GM08714 (cell line): ENCODE measurements at regions not wholly inside any gene's neighbourhood (a gene's known extent, or its start where the extent isn't known, plus 50 kb on each side); places are given as distances from the start of the nearest gene placed in this dataset.
"Not testable (repeated sequence)": the region's sequence is repeated elsewhere in the genome, so short reads cannot be mapped to it uniquely, and the experiment has no call there.

Experiments used
- H3K4me3 ChIP-seq: fragments of 200-500 bp; sonication (Bioruptor generic); 2 replicates; pipeline ENCODE4 v1.5.1; 2014; ENCODE audit warnings: mild to moderate bottlenecking, low read length, inconsistent platforms
- ZNF274 ChIP-seq: IDR thresholded peaks from 2 replicates; pipeline ENCODE4 v1.6.1; 2012; ENCODE audit warnings: mild to moderate bottlenecking, low read depth, low read length

DNA sequence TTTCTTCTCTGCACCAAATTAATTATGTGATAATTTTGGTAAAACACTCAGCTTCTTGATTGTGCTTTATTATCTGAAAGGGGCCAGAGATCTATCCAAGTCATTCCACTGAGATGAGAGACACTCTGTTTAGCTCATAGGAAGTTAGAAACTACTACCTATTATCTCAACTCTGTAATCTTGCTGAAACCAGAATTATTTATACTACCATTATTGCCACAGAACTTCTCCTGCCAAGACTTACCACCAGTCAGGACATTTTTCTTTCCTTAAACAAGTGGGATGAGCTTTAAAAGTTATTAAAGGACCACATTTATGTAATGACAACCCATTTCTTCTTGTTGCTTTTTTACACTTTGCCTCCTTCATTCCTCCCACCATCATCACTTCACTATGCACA is 855.6 kb upstream of the PIK3C3 start:
- H3K4me3 ChIP-seq, result no peak overlapping the region
- TF ChIP-seq ZNF274, result no peak

DNA sequence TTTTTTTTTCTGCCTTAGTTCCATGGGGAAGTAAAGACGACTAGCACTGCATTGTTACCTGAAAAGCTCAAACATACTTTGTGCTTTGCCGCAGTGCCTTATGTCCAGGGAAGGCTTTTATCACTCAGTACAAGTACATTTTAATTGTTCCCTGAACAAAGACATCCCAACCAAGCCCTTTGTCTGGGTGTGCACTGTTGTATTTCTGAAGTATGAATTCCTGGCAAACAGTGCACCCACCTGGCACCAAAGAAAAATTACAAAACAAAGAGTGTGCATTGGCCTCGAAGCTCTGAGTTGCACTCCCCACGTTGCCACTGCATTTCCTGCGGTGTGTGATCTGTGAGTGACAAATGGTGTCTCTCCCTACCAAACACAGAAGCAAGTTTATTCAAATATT is 858.5 kb upstream of the PIK3C3 start:
- TF ChIP-seq ZNF274, result no peak
- H3K4me3 ChIP-seq, result no peak overlapping the region

- no peak overlapping the region for H3K4me3 ChIP-seq
- no peak for TF ChIP-seq ZNF274
Observed at GRCh38 chr18:41077076-41077475, 878.0 kb upstream of the PIK3C3 start.

GRCh38 chr18:41075212-41075611 is 879.8 kb upstream of the PIK3C3 start:
- TF ChIP-seq ZNF274, result no peak
- H3K4me3 ChIP-seq, result no peak overlapping the region

GRCh38 chr18:41073372-41073954 is 881.6 kb upstream of the PIK3C3 start:
- TF ChIP-seq ZNF274, result no peak
- H3K4me3 ChIP-seq, result no peak overlapping the region

- no peak overlapping the region for H3K4me3 ChIP-seq
- TF ChIP-seq ZNF274, result no peak
Observed at GRCh38 chr18:41072946-41073345, 882.1 kb upstream of the PIK3C3 start.

DNA sequence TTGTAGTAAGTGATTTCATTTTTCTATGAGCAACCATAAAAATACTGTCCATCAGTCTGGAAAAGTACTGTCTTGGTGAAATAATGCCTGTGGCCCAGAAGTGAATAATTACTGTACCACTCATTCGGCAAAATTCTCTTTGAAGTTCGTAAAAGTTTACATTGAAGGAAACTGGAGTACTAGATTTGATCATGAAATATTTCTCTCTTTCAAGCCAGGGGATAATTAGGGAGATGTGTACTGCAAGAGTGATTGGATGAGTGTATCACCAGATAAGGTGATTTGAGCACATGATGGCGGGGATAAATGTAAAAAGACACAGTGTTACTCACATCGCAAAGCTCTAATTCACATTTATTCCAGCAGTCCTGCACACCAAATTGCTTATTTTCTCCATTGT is 883.2 kb upstream of the PIK3C3 start:
- no peak for TF ChIP-seq ZNF274
- no peak overlapping the region for H3K4me3 ChIP-seq

- TF ChIP-seq ZNF274, result no peak
- H3K4me3 ChIP-seq, result no peak overlapping the region
Observed at GRCh38 chr18:41069167-41069566, 885.9 kb upstream of the PIK3C3 start.

GRCh38 chr18:41064916-41065315 is 890.1 kb upstream of the PIK3C3 start:
- no peak for TF ChIP-seq ZNF274
- no peak overlapping the region for H3K4me3 ChIP-seq

DNA sequence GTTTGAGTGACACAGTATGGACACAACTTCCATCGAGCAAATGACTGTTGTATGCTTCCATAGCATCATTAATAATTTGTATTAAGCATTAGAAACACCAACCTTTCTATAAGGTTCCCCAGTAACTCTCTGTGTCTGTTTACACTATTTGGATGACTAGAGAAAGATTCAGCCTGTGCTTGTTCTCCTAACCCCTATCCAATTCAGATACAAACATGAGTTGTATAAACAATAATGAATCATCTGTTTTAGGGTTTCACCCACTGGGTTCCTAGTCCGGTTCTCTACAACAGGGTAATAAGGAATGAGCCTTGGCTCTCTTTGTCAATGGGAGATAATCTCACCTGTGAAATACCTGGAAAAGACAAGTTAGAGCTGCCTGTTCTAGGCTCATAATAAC is 894.1 kb upstream of the PIK3C3 start:
- TF ChIP-seq ZNF274, result no peak

DNA sequence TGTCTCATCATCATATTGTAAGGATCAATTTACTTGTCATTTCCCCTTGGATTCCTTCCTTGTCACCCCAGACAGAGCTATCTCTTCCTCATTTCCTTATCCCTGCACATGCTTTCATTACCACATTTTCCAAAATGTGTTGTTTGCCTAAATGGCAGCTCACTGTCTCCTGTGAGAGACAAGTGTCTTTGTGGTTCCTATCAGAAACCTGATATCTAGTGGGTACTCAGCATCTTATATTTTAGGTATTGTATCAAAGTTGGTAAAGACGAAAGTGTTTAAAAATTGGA is 896.0 kb upstream of the PIK3C3 start:
- TF ChIP-seq ZNF274, result no peak
- no peak overlapping the region for H3K4me3 ChIP-seq

More for the DNA sequence above, 894.1 kb upstream of the PIK3C3 start:
- no peak overlapping the region for H3K4me3 ChIP-seq

DNA sequence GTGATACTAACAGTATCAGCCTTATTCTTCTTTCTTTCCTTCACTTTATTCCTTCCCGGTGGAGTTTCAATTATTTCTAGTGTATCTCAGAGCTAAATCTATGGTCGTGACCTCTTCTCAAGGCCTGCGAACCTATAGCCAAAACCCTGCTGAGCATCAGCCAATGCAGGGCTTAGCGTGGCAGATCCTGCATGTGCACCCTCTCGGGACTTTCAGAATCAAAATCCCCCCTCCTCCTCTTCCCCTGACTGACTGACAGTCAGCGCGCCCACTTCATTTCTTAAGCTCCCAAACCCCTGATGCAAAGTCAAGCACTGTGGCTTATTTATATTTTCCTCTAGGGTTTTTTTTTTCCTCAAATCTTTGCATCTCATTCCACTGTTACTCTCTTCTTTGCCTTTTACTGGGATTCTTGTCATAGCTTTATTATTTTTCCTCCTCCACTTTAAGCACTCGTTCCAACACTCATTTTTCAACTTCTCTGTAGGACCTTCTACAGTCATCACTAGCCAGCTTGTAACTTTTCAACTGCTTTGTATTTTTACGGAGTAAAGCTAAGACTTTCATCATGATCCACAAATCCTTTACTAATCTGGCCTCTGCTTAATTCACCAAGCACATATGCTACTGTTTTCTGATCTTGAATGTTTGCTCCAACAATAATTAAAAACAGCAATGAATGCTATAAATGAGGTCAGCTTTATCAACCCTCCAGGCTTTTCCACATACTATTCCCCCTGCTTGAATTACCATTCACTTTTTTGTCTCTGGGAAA is 896.5 kb upstream of the PIK3C3 start:
- H3K4me3 ChIP-seq, result no peak overlapping the region
- TF ChIP-seq ZNF274, result no peak

GRCh38 chr18:41052625-41053024 is 902.4 kb upstream of the PIK3C3 start:
- no peak for TF ChIP-seq ZNF274
- H3K4me3 ChIP-seq, result no peak overlapping the region

- H3K4me3 ChIP-seq, result not testable (repeated sequence)
Observed at GRCh38 chr18:41046250-41046649, 908.8 kb upstream of the PIK3C3 start.

DNA sequence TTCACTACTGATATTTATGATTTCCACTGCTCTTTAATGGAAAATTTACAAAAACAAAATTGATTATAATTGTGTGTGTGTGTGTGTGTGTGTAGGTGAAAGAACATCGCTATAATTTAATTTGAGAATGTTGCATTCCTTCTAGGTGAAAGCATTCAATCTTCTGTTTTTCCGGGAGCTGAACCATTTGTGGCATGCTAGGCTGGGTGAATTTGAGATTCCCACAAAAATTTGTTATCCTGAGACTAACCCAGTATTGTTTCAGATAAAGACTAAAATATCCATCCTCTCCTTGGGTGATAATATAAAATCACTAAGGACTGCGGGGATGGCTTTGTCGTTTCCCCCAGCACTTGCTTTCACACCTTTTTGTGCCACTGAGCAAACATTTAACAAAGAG is 911.2 kb upstream of the PIK3C3 start:
- H3K4me3 ChIP-seq, result no peak overlapping the region
- no peak for TF ChIP-seq ZNF274

- no peak overlapping the region for H3K4me3 ChIP-seq
- no peak for TF ChIP-seq ZNF274
Observed at GRCh38 chr18:41042866-41043265, 912.2 kb upstream of the PIK3C3 start.

DNA sequence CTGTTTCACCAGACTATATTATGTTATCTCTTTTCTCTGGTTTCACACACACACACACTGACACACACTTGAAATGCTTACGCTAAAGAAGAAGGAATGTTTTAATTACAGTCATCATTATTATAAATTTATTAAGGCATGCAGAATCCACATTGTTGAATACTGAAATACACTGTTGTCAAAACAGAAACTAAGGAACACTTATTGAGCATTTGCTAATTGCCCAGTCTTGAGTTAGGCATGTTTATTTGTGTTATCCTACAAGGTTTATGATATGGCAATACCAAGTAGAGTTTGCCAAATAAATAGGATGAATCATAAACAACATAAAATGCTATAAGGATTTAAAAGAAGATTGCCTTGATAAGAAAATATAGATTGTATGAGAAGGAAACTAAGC is 917.0 kb upstream of the PIK3C3 start:
- no peak for TF ChIP-seq ZNF274

More for the DNA sequence above, 917.0 kb upstream of the PIK3C3 start:
- no peak overlapping the region for H3K4me3 ChIP-seq
